Activated CD8-positive, alpha-beta memory T cell treated with anti-CD3 and anti-CD28 coated beads, Interleukin-2, amount 50 U/mL, for 48 hours (primary cell): ENCODE measurements at regions not wholly inside any gene's neighbourhood (a gene's known extent, or its start where the extent isn't known, plus 50 kb on each side); places are given as distances from the start of the nearest gene placed in this dataset.
A peak's percentile ranks its signal among the peaks of the same experiment; 100 is the strongest.

Experiments used
- DNase-seq: peaks from one replicate; pipeline ENCODE4 v3.0.0-alpha.2; 2020

- DNase-seq = no peak
Measured at GRCh38 chr9:126154869-126155268, 171.8 kb upstream of the MVB12B start.

- peak; percentile 28 for DNase-seq
Measured at GRCh38 chr9:126155756-126156664, 170.6 kb upstream of the MVB12B start.

- DNase-seq = no peak
Measured at GRCh38 chr9:126156898-126157297, 169.7 kb upstream of the MVB12B start.

GRCh38 chr9:126157423-126157822 lies 169.2 kb upstream of the MVB12B start:
- peak; percentile 18 for DNase-seq

GRCh38 chr9:126157826-126158587 lies 168.6 kb upstream of the MVB12B start:
- peak; percentile 12 for DNase-seq

GRCh38 chr9:126158588-126159429 lies 167.8 kb upstream of the MVB12B start:
- DNase-seq = peak; percentile 40

GRCh38 chr9:126159430-126160060 lies 167.1 kb upstream of the MVB12B start:
- peak; percentile 23 for DNase-seq

- DNase-seq = peak; percentile 22
Measured at GRCh38 chr9:126160067-126160853, 166.4 kb upstream of the MVB12B start.

GRCh38 chr9:126160854-126161329 lies 165.7 kb upstream of the MVB12B start:
- DNase-seq = no peak

GRCh38 chr9:126162611-126163381 lies 163.8 kb upstream of the MVB12B start:
- peak; percentile 28 for DNase-seq

GRCh38 chr9:126164796-126165525 lies 161.7 kb upstream of the MVB12B start:
- DNase-seq = peak; percentile 28

- DNase-seq = peak; percentile 40
Measured at GRCh38 chr9:126165755-126166154, 160.9 kb upstream of the MVB12B start.

- DNase-seq = peak; percentile 13
Measured at GRCh38 chr9:126166291-126166690, 160.3 kb upstream of the MVB12B start.

- peak; percentile 8 for DNase-seq
Measured at GRCh38 chr9:126166866-126167265, 159.8 kb upstream of the MVB12B start.

- DNase-seq = peak; percentile 25
Measured at GRCh38 chr9:126169736-126170135, 156.9 kb upstream of the MVB12B start.

GRCh38 chr9:126170286-126170823 lies 156.3 kb upstream of the MVB12B start:
- peak; percentile 29 for DNase-seq

GRCh38 chr9:126171641-126172040 lies 155.0 kb upstream of the MVB12B start:
- peak; percentile 22 for DNase-seq

GRCh38 chr9:126173401-126173800 lies 153.2 kb upstream of the MVB12B start:
- peak; percentile 23 for DNase-seq

- peak; percentile 40 for DNase-seq
Measured at GRCh38 chr9:126173929-126174328, 152.7 kb upstream of the MVB12B start.

- no peak for DNase-seq
Measured at GRCh38 chr9:126183266-126183665, 143.4 kb upstream of the MVB12B start.
